SU-DHL-6 (cell line): ENCODE measurements at regions not wholly inside any gene's neighbourhood (a gene's known extent, or its start where the extent isn't known, plus 50 kb on each side); places are given as distances from the start of the nearest gene placed in this dataset.

ENCODE experiments used
- EZH2phosphoT487 ChIP-seq: fragments of 200-600 bp; sonication (generic), shearing (Covaris generic); conservative IDR thresholded peaks from 2 replicates; pipeline ENCODE4 v1.6.1; 2018; ENCODE audit warnings: mild to moderate bottlenecking, antibody characterized with exemption, low read length, moderate library complexity, mixed read lengths
- TF ChIP-seq, protein P1 (sequence below): fragments of 200-600 bp; sonication (generic); IDR thresholded peaks from one replicate; pipeline ENCODE4 v1.5.1; 2017; ENCODE audit warnings: antibody characterized with exemption, mild to moderate bottlenecking, low read length, moderate library complexity; ENCODE audit not compliant: insufficient read depth, poor library complexity, severe bottlenecking

DNA sequence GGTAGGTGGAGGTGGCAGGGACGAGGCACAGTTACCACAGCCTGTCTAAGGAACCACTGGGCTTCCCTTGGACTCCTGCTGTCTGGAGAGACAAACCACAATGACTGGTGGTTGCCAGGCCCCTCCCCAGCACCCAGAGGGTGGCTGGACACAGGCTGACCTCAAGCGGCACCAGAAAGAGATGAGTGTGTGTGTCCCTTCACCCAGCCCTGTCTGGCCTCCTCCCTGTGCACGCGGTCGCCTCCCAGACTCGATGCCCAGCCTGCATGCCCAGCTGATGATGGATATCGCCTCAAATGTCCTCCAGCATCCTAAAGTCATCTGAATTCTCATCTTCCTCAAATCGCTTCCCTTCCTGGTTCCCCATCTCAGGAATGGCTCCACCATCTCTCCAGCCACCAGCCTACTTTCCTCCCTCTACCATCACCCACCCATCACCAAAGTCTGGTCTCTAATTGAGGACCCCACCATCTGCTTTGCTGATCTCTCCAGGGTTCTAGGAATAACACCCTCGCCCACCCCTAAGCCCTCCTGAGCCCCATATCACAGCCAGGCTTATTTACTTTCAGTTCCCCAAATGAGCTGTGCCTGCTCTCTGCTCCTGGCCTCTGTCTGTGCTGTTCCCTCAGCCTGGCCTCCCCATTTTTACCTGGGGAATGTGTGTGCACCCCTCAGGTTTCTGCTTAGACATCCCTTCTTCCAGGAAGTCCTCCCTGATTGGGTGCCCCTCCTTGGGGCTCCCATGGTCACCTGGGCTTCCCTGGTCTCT lies 52.5 kb upstream of the GGTA1 start:
- TF ChIP-seq, protein P1, sequence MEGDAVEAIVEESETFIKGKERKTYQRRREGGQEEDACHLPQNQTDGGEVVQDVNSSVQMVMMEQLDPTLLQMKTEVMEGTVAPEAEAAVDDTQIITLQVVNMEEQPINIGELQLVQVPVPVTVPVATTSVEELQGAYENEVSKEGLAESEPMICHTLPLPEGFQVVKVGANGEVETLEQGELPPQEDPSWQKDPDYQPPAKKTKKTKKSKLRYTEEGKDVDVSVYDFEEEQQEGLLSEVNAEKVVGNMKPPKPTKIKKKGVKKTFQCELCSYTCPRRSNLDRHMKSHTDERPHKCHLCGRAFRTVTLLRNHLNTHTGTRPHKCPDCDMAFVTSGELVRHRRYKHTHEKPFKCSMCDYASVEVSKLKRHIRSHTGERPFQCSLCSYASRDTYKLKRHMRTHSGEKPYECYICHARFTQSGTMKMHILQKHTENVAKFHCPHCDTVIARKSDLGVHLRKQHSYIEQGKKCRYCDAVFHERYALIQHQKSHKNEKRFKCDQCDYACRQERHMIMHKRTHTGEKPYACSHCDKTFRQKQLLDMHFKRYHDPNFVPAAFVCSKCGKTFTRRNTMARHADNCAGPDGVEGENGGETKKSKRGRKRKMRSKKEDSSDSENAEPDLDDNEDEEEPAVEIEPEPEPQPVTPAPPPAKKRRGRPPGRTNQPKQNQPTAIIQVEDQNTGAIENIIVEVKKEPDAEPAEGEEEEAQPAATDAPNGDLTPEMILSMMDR: no peak
- no peak for TF ChIP-seq EZH2phosphoT487
